MM.1S (cell line): ENCODE measurements at regions not wholly inside any gene's neighbourhood (a gene's known extent, or its start where the extent isn't known, plus 50 kb on each side); places are given as distances from the start of the nearest gene placed in this dataset.

Experiments
- EZH2 ChIP-seq: fragments of 300-600 bp; sonication (generic); optimal IDR thresholded peaks from 2 replicates; pipeline ENCODE3; 2017; ENCODE audit warnings: low read depth, mild to moderate bottlenecking, antibody characterized with exemption, low read length, mixed read lengths
- EZH2phosphoT487 ChIP-seq: fragments of 300-600 bp; sonication (generic); IDR thresholded peaks from 2 replicates; pipeline ENCODE4 v1.6.1; 2018; ENCODE audit warnings: antibody characterized with exemption, low read length
- TF ChIP-seq, protein P1 (sequence below): fragments of 300-600 bp; sonication (generic); IDR thresholded peaks from 2 replicates; pipeline ENCODE4 v1.5.1; 2016; ENCODE audit warnings: antibody characterized with exemption, low read length, mixed read lengths

- TF ChIP-seq EZH2 = no peak
- TF ChIP-seq, protein P1, sequence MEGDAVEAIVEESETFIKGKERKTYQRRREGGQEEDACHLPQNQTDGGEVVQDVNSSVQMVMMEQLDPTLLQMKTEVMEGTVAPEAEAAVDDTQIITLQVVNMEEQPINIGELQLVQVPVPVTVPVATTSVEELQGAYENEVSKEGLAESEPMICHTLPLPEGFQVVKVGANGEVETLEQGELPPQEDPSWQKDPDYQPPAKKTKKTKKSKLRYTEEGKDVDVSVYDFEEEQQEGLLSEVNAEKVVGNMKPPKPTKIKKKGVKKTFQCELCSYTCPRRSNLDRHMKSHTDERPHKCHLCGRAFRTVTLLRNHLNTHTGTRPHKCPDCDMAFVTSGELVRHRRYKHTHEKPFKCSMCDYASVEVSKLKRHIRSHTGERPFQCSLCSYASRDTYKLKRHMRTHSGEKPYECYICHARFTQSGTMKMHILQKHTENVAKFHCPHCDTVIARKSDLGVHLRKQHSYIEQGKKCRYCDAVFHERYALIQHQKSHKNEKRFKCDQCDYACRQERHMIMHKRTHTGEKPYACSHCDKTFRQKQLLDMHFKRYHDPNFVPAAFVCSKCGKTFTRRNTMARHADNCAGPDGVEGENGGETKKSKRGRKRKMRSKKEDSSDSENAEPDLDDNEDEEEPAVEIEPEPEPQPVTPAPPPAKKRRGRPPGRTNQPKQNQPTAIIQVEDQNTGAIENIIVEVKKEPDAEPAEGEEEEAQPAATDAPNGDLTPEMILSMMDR = no peak
- no peak for TF ChIP-seq EZH2phosphoT487
These were observed 115.7 kb upstream of the MAGEB16 start for GRCh38 chrX:35682476-35682875.
